GM12878 (cell line): ENCODE measurements at regions not wholly inside any gene's neighbourhood (a gene's known extent, or its start where the extent isn't known, plus 50 kb on each side); places are given as distances from the start of the nearest gene placed in this dataset.

Experiments used
- ATAC-seq: fragments of 200-7000 bp; cut with Tn5 transposase; 3 replicates; pipeline ENCODE4 v1.9.1; 2020; ENCODE audit warnings: mild to moderate bottlenecking, moderate library complexity
- BruUV-seq: library from RNA; stranded (reverse); fragments of 400-500 nt; replicated peaks from 2 replicates; lab custom pipeline; 2021; lab: Mats Ljungman, UMichigan
- CTCF ChIA-PET: fragments of 300-600 bp; sonication (Branson Sonifier 250); formaldehyde crosslinking; extraction: SDS; loops from one replicate; lab custom pipeline; 2021; ENCODE audit warnings: inconsistent platforms; lab: Yijun Ruan, JAX
- POLR2A ChIA-PET: fragments of 350-600 bp; formaldehyde crosslinking; extraction: SDS; loops from one replicate; lab custom pipeline; 2021; ENCODE audit warnings: inconsistent platforms; lab: Charles Lee
- RAD21 ChIA-PET: fragments of 300-600 bp; sonication (Branson Sonifier 250); formaldehyde crosslinking; loops from one replicate; lab custom pipeline; 2023; ENCODE audit warnings: antibody characterized with exemption; ENCODE audit not compliant: unreplicated experiment; lab: Charles Lee
- SMC1A ChIA-PET: fragments of 300-600 bp; sonication (Branson Sonifier 250); formaldehyde crosslinking; loops from one replicate; lab custom pipeline; 2023; ENCODE audit not compliant: unreplicated experiment, uncharacterized antibody; lab: Charles Lee
- DNase-seq: peaks from one replicate; pipeline ENCODE4 v3.0.0-alpha.2; 2011; ENCODE audit warnings: low read depth, low spot score
- FAIRE-seq: peaks from 3 replicates; lab custom pipeline; 2011; peaks lifted over from hg19 to GRCh38; lab: Jason Lieb, UNC
- H2AFZ ChIP-seq: 2 replicates; pipeline ENCODE4 v1.6.0; 2011; ENCODE audit warnings: low read depth, low read length, control low read depth; ENCODE audit not compliant: control insufficient read depth
- H3K27ac ChIP-seq: 2 replicates; pipeline ENCODE4 v1.5.1; 2011; ENCODE audit warnings: control low read depth; ENCODE audit not compliant: control insufficient read depth, insufficient read depth
- H3K27me3 ChIP-seq, 2 experiments: replicated peaks in 1 of 2; 2 replicates each; pipeline versions ENCODE4 v1.6.0 to v1.6.1; 2011; ENCODE audit warnings: low read length in 1 of 2; ENCODE audit not compliant: control insufficient read depth in 2 of 2, insufficient read depth in 2 of 2
- H3K36me3 ChIP-seq, 2 experiments: 2 replicates each; pipeline ENCODE4 v1.5.1; 2011; ENCODE audit warnings: low read length in 1 of 2; ENCODE audit not compliant: control insufficient read depth in 2 of 2, insufficient read depth in 2 of 2
- H3K4me1 ChIP-seq: 2 replicates; pipeline ENCODE4 v1.6.1; 2011; ENCODE audit warnings: mild to moderate bottlenecking, low read length, moderate library complexity, mixed read lengths; ENCODE audit not compliant: control insufficient read depth, insufficient read depth
- H3K4me2 ChIP-seq: 2 replicates; pipeline ENCODE4 v1.6.0; 2011; ENCODE audit warnings: control low read depth; ENCODE audit not compliant: control insufficient read depth, insufficient read depth
- H3K4me3 ChIP-seq: fragments of 200-600 bp; sonication (generic); 2 replicates; pipeline ENCODE4 v1.5.1; 2016
- H3K79me2 ChIP-seq: 2 replicates; pipeline ENCODE4 v1.6.0; 2011; ENCODE audit warnings: low read length; ENCODE audit not compliant: control insufficient read depth, insufficient read depth
- H3K9ac ChIP-seq: 2 replicates; pipeline ENCODE4 v1.8.0; 2011; ENCODE audit warnings: low read length, control low read depth, mixed read lengths; ENCODE audit not compliant: control insufficient read depth, insufficient read depth
- H3K9me3 ChIP-seq: replicated peaks from 3 replicates; pipeline ENCODE4 v1.5.1; 2011; ENCODE audit warnings: mild to moderate bottlenecking, low read length; ENCODE audit not compliant: control insufficient read depth, insufficient read depth
- H4K20me1 ChIP-seq: 2 replicates; pipeline ENCODE4 v1.6.0; 2011; ENCODE audit not compliant: control insufficient read depth, insufficient read depth
- ATF3 ChIP-seq: IDR thresholded peaks from 2 replicates; pipeline ENCODE4 v1.6.1; 2011; ENCODE audit warnings: low read depth, mild to moderate bottlenecking, low read length, moderate library complexity, borderline replicate concordance; ENCODE audit errors: extremely low read depth
- BCLAF1 ChIP-seq: fragments of 450-650 bp; IDR thresholded peaks from 2 replicates; pipeline ENCODE4 v1.6.1; 2017; ENCODE audit warnings: antibody characterized with exemption, mild to moderate bottlenecking, moderate library complexity
- CBFB ChIP-seq: IDR thresholded peaks from 2 replicates; pipeline ENCODE4 v1.6.1; 2016; ENCODE audit warnings: antibody characterized with exemption, low read depth
- CREB1 ChIP-seq: IDR thresholded peaks from 2 replicates; pipeline ENCODE4 v1.6.1; 2012; ENCODE audit warnings: low read depth, mild to moderate bottlenecking, inconsistent platforms
- CREM ChIP-seq: IDR thresholded peaks from 2 replicates; pipeline ENCODE4 v1.6.1; 2014; ENCODE audit warnings: antibody characterized with exemption, low read depth
- DPF2 ChIP-seq: fragments of 450-650 bp; IDR thresholded peaks from 2 replicates; pipeline ENCODE4 v1.6.1; 2017; ENCODE audit warnings: mild to moderate bottlenecking
- EZH2 ChIP-seq: IDR thresholded peaks from 2 replicates; pipeline ENCODE4 v1.6.1; 2012; ENCODE audit warnings: low read depth, mild to moderate bottlenecking, control low read depth, inconsistent platforms, low read length, borderline replicate concordance; ENCODE audit not compliant: control insufficient read depth
- FOS ChIP-seq: IDR thresholded peaks from 3 replicates; pipeline ENCODE4 v1.6.1; 2011; ENCODE audit warnings: borderline replicate concordance; ENCODE audit not compliant: insufficient read length; ENCODE audit errors: extremely low read depth
- GABPA ChIP-seq: IDR thresholded peaks from 2 replicates; pipeline ENCODE4 v1.6.1; 2014; ENCODE audit warnings: antibody characterized with exemption, low read depth, mild to moderate bottlenecking, inconsistent platforms
- IRF4 ChIP-seq: IDR thresholded peaks from 2 replicates; pipeline ENCODE4 v1.6.1; 2011; ENCODE audit warnings: low read depth, low read length
- KDM1A ChIP-seq: fragments of 200-600 bp; sonication (generic); IDR thresholded peaks from 2 replicates; pipeline ENCODE4 v1.6.1; 2016; ENCODE audit warnings: borderline replicate concordance
- POLR2AphosphoS2 ChIP-seq: IDR thresholded peaks from 2 replicates; pipeline ENCODE4 v1.6.1; 2011; ENCODE audit warnings: low read depth, mild to moderate bottlenecking, low read length, improper control_type of control experiment, moderate library complexity
- RAD51 ChIP-seq: fragments of 450-650 bp; IDR thresholded peaks from 2 replicates; pipeline ENCODE4 v1.6.1; 2016; ENCODE audit warnings: moderate library complexity, mild to moderate bottlenecking, inconsistent platforms
- RCOR1 ChIP-seq: conservative IDR thresholded peaks from 2 replicates; pipeline ENCODE4 v1.6.1; 2012; ENCODE audit warnings: low read depth, low read length, improper control_type of control experiment
- ZNF622 ChIP-seq: fragments of 450-650 bp; IDR thresholded peaks from 2 replicates; pipeline ENCODE4 v1.6.1; 2017; ENCODE audit warnings: mild to moderate bottlenecking, inconsistent platforms
- WGBS: methylation state at CpG from one replicate; pipeline ENCODE4 v1.1.6; 2016; ENCODE audit warnings: low lambda C conversion rate; ENCODE audit not compliant: insufficient replicate concordance, insufficient coverage; ENCODE audit errors: missing lambda C conversion rate; 5-methylcytosine and 5-hydroxymethylcytosine counted together
- in situ Hi-C: fragments of 300-500 bp; cut with MboI; formaldehyde crosslinking; loops from 9 replicates; pipeline ENCODE4 v1.14.3; 2018; ENCODE audit warnings: mixed read lengths
- intact Hi-C: fragments of 100-400 bp; cut with micrococcal nuclease; formaldehyde crosslinking; loops from one replicate; pipeline ENCODE4 v1.14.2; 2022; ENCODE audit not compliant: unreplicated experiment
- TF ChIP-seq, protein P1 (sequence below): IDR thresholded peaks from 2 replicates; pipeline ENCODE4 v1.6.1; 2011; ENCODE audit warnings: borderline replicate concordance, low read depth, mild to moderate bottlenecking, moderate library complexity, low read length; ENCODE audit not compliant: insufficient read depth, poor library complexity, severe bottlenecking

- FAIRE-seq, result no peak
- Histone ChIP-seq H3K4me3 (no peak overlapping the region), H3K4me1 (no peaks in the 10 kb centered on the region), H3K79me2 (no peaks in the 10 kb centered on the region), H3K36me3 (no peaks in the 10 kb centered on the region), H3K27ac (no peak overlapping the region), H3K9ac (no peak overlapping the region), H3K9me3 (no peaks in the 10 kb centered on the region), H3K4me2 (no peak overlapping the region), H3K27me3 (peaks cover 2 to 3% of the 10 kb centered on the region in 2 experiments; a peak in 3 of 4 replicates), H4K20me1 (no peaks in the 10 kb centered on the region), H2AFZ (no peak overlapping the region)
- intact Hi-C loops (no loop called here), in situ Hi-C loops (no loop called here)
- DNase-seq, result no peak
- no TSS peak for BruUV-seq
- ChIA-PET CTCF (interaction anchor here (1.0 kb wide), 1 partner anchor 16 kb away, joined by 5 read pairs; no protein-coding TSS in a partner anchor), SMC1A (interaction anchor here (0.6 kb wide), 1 partner anchor 91 kb away, joined by 3 read pairs; no protein-coding TSS in a partner anchor), POLR2A (interaction anchor here (0.6 kb wide), 1 partner anchor 21 kb away, joined by 3 read pairs; no protein-coding TSS in a partner anchor), RAD21 (no interaction called here)
- TF ChIP-seq POLR2AphosphoS2 (no peak), ZNF622 (no peak), GABPA (no peak), CREM (no peak), KDM1A (no peak), CREB1 (no peak), FOS (no peak), RCOR1 (no peak), EZH2 (no peak), IRF4 (no peak), BCLAF1 (no peak), RAD51 (no peak), DPF2 (no peak), ATF3 (no peak), CBFB (no peak)
- TF ChIP-seq, protein P1, sequence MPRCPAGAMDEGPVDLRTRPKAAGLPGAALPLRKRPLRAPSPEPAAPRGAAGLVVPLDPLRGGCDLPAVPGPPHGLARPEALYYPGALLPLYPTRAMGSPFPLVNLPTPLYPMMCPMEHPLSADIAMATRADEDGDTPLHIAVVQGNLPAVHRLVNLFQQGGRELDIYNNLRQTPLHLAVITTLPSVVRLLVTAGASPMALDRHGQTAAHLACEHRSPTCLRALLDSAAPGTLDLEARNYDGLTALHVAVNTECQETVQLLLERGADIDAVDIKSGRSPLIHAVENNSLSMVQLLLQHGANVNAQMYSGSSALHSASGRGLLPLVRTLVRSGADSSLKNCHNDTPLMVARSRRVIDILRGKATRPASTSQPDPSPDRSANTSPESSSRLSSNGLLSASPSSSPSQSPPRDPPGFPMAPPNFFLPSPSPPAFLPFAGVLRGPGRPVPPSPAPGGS, result no peak
- ATAC-seq, result no peak
- WGBS, result 11% methylated on average over 4 of the region's 4 CpGs
Observed at GRCh38 chr15:62564886-62565633, 400.0 kb upstream of the C2CD4B start.
